ENCODE measurements at regions not wholly inside any gene's neighbourhood (a gene's known extent, or its start where the extent isn't known, plus 50 kb on each side); places are given as distances from the start of the nearest gene placed in this dataset.
A peak's percentile ranks its signal among the peaks of the same experiment; 100 is the strongest.
"Not testable (repeated sequence)": the region's sequence is repeated elsewhere in the genome, so short reads cannot be mapped to it uniquely, and the experiment has no call there.

GRCh38 chr2:239597216-239597615 lies 196.4 kb upstream of the HDAC4 start:
- no peak for DNase-seq (ENCODE audit: low read depth in 4 of 4, low spot score in 3 of 4)

- no peak for DNase-seq (ENCODE audit: low read depth in 4 of 4, low spot score in 3 of 4)
These were observed 196.0 kb upstream of the HDAC4 start for GRCh38 chr2:239596792-239597191.

DNA sequence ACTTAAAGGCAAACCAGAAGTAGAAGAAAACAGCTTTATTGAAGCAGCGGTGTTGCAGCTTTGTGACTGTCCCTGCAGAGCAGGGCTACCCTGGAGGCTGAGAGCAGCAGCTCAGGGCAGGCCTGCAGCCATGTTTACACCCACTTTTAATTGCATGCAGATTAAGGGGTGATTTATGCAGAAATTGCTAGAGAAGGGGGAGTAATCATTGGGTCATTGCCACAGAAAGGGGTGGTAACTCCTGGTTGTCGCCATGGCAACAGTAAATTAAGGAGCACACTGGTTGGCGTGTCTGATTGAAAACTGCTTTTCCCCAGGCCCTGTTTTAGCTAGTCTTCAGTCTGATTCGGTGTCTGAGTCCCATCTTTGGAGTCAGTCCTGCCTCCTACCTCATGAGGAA lies 195.4 kb upstream of the HDAC4 start:
- peak in 2 of 4 donors; percentile 21 to 29 for DNase-seq (ENCODE audit: low read depth in 4 of 4, low spot score in 3 of 4)

GRCh38 chr2:239595726-239596125 lies 194.9 kb upstream of the HDAC4 start:
- no peak for DNase-seq (ENCODE audit: low read depth in 4 of 4, low spot score in 3 of 4)

GRCh38 chr2:239594772-239595608 lies 194.2 kb upstream of the HDAC4 start:
- DNase-seq (ENCODE audit: low read depth in 4 of 4, low spot score in 3 of 4): no peak

GRCh38 chr2:239594019-239594771 lies 193.4 kb upstream of the HDAC4 start:
- no peak for DNase-seq (ENCODE audit: low read depth in 4 of 4, low spot score in 3 of 4)

DNA sequence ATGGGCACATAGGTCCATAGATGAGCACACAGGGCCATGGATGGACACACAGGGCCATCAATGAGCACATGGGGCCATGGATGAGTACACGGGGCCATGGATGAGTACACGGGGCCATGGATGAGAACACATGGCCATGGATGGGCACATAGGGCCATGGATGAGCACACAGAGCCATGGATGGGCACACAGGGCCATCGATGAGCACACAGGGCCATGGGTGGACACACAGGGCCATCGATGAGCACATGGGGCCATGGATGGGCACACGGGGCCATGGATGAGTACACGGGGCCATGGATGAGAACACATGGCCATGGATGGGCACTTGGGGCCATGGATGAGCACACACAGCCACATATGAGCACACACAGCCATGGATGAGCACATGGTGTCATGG lies 192.6 kb upstream of the HDAC4 start:
- DNase-seq (ENCODE audit: low read depth in 4 of 4, low spot score in 3 of 4): no peak

DNA sequence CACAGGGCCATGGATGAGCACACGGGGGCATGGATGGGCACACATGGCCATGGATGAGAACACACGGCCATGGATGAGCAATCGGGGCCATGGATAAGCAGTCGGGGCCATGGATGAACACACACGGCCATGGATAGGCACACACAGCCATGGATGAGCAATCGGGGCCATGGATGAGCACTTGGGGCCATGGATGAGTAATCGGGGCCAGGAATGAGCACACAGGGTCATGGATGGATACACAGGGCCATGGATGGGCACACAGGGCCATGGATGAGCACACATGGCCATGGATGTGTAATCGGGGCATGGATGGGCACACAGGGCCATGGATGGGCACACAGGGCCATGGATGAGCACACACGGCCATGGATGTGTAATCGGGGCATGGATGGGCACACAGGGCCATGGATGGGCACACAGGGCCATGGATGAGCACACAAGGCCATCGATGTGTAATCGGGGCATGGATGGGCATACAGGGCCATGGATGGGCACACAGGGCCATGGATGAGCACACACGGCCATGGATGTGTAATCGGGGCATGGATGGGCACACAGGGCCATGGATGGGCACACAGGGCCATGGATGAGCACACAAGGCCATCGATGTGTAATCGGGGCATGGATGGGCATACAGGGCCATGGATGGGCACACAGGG lies 191.9 kb upstream of the HDAC4 start:
- not testable (repeated sequence) for DNase-seq (ENCODE audit: low read depth in 4 of 4, low spot score in 3 of 4)

DNA sequence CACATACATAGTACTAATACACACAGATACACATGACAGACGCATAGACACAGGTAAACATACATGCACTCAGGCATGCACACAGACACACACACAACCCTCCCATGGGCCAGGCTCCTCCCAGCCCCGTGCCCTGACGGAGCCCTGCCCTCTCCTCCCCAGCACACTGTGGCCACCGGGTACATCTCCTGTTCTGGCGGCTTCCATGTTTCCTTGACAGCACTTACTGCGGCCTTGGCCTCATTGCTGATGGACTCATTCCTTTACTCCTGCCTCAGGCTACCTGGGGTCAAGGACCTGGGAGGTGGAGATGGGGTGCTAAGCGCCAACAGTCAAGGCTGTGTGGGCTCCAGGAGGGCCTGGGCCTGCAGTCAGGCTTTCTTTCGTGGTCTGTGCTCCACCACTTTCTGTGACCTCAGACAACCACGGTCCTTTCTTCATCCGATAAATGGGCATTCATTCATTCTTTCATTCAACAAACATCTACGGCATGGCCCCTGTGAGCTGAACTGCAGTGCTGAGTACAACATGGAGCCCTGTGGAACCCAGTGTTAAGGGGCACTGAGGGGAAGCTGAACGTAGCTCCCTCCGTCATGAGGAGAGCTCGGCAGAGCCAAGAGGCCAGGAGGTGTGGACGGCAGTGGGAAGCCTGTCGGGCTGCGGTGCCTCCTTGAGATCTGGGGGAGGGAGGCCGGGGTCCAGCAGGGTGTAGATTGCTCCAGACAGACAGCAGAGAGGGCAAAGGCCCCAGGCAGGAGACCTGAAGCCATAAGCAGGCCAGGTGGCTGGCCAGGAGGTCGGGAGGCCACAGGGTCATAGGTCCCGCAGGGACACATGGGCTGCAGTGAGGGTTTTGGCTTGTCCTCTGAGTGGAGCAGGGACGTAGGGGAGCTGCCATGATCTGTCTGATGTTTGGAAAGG lies 190.4 kb upstream of the HDAC4 start:
- DNase-seq (ENCODE audit: low read depth in 4 of 4, low spot score in 3 of 4): no peak

GRCh38 chr2:239590276-239590675 lies 189.5 kb upstream of the HDAC4 start:
- no peak for DNase-seq (ENCODE audit: low read depth in 4 of 4, low spot score in 3 of 4)

DNA sequence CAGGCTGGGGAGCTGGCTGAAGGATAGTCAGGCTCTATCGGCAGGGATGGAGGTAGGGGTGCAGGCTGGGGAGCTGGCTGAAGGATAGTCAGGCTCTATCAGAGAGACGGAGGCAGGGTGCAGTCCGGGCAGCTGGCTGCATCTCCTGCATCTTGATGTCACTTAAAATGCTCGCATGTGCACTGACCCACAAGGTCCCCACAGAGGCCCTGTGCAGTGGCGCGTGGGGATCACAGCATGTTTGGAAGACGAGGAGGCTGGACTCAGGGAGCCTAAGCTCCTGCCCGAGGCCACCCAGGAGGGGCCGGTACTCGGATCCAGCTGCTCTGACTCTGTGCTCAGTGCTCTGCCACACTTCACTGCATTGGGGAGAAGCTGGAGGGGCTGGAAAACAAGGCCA lies 189.0 kb upstream of the HDAC4 start:
- DNase-seq (ENCODE audit: low read depth in 4 of 4, low spot score in 3 of 4): no peak

- DNase-seq (ENCODE audit: low read depth in 4 of 4, low spot score in 3 of 4): no peak
These were observed 188.5 kb upstream of the HDAC4 start for GRCh38 chr2:239589270-239589825.

GRCh38 chr2:239588451-239589269 lies 187.8 kb upstream of the HDAC4 start:
- no peak for DNase-seq (ENCODE audit: low read depth in 4 of 4, low spot score in 3 of 4)

- no peak for DNase-seq (ENCODE audit: low read depth in 4 of 4, low spot score in 3 of 4)
These were observed 187.0 kb upstream of the HDAC4 start for GRCh38 chr2:239587841-239588240.

DNA sequence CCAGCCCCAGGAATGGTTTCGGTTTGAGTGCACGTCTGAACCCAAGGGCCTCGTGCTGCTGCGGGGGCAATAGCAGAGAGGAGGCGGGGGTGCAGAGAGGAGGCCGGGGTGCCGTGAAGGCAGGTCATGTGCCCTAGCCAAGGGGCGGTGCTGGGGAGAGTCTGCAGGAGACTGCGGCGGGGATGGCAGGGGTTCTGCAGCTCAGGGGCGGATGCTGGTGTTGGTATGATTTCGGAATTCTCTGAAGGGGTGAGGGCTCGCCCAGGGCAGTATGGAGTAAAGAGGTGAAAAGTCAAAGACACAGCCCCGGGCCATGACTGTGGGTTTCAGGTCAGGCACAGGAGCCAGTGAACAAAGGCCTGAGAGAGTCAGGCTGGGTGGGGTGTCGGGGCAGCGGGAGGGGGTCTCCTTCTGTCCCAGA lies 186.5 kb upstream of the HDAC4 start:
- DNase-seq (ENCODE audit: low read depth in 4 of 4, low spot score in 3 of 4): no peak

GRCh38 chr2:239586651-239587310 lies 186.0 kb upstream of the HDAC4 start:
- DNase-seq (ENCODE audit: low read depth in 4 of 4, low spot score in 3 of 4): no peak

DNA sequence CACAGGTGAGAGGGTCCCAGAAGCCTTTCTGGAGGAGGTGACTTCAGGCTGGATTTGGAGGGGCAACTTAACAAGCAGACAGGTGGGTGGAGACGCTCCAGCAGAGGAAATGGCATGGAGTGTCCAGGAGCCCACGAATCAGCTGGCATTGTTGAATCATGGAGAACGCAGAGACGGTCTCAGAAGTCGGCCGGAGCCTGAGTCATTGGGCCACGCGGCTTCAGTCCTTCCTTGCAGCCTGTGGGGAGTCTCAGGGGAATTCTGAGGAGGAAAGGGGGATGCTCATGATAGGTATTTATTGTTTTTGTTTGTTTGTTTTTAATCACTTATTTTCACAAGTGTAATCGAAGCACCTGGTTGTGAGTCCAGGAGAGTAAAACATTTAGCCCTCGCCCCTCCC lies 184.6 kb upstream of the HDAC4 start:
- DNase-seq (ENCODE audit: low read depth in 4 of 4, low spot score in 3 of 4): no peak

GRCh38 chr2:239584986-239585385 lies 184.2 kb upstream of the HDAC4 start:
- no peak for DNase-seq (ENCODE audit: low read depth in 4 of 4, low spot score in 3 of 4)

All from left renal pelvis (tissue), 4 donors.